ENCODE measurements at regions not wholly inside any gene's neighbourhood (a gene's known extent, or its start where the extent isn't known, plus 50 kb on each side); places are given as distances from the start of the nearest gene placed in this dataset.

GRCh38 chr13:75945841-75946482 lies 309.8 kb downstream of the LMO7 start:
- no peak for DNase-seq (ENCODE audit: low spot score)
- H3K9me3 Mint-ChIP-seq: no peaks in the 10 kb centered on the region
- H3K36me3 Mint-ChIP-seq (ENCODE audit: low read depth): no peaks in the 10 kb centered on the region
- no peaks in the 10 kb centered on the region for H3K27me3 Mint-ChIP-seq (ENCODE audit: low read depth)
- no peak overlapping the region for H3K4me3 Mint-ChIP-seq
- no peaks in the 10 kb centered on the region for H3K4me1 Mint-ChIP-seq (ENCODE audit: low read depth)
- no peak overlapping the region for H3K27ac Mint-ChIP-seq

GRCh38 chr13:75938811-75939560 lies 302.9 kb downstream of the LMO7 start:
- Mint-ChIP-seq H3K27ac (no peak overlapping the region), H3K27me3 (ENCODE audit: low read depth) (no peaks in the 10 kb centered on the region), H3K4me3 (no peak overlapping the region), H3K36me3 (ENCODE audit: low read depth) (no peaks in the 10 kb centered on the region), H3K4me1 (ENCODE audit: low read depth) (no peaks in the 10 kb centered on the region), H3K9me3 (no peaks in the 10 kb centered on the region)
- DNase-seq (ENCODE audit: low spot score): no peak

GRCh38 chr13:75936791-75937190 lies 300.7 kb downstream of the LMO7 start:
- no peak for DNase-seq (ENCODE audit: low spot score)
- Mint-ChIP-seq H3K36me3 (ENCODE audit: low read depth) (no peaks in the 10 kb centered on the region), H3K27ac (no peak overlapping the region), H3K9me3 (no peaks in the 10 kb centered on the region), H3K4me1 (ENCODE audit: low read depth) (no peaks in the 10 kb centered on the region), H3K27me3 (ENCODE audit: low read depth) (no peaks in the 10 kb centered on the region), H3K4me3 (no peak overlapping the region)

GRCh38 chr13:75935805-75936204 lies 299.7 kb downstream of the LMO7 start:
- H3K4me1 Mint-ChIP-seq (ENCODE audit: low read depth): no peaks in the 10 kb centered on the region
- no peak overlapping the region for H3K27ac Mint-ChIP-seq
- DNase-seq (ENCODE audit: low spot score): no peak
- no peak overlapping the region for H3K4me3 Mint-ChIP-seq
- no peaks in the 10 kb centered on the region for H3K36me3 Mint-ChIP-seq (ENCODE audit: low read depth)
- H3K27me3 Mint-ChIP-seq (ENCODE audit: low read depth): peaks cover 5% of the 10 kb centered on the region
- no peaks in the 10 kb centered on the region for H3K9me3 Mint-ChIP-seq

GRCh38 chr13:75934889-75935288 lies 298.8 kb downstream of the LMO7 start:
- Mint-ChIP-seq H3K4me1 (ENCODE audit: low read depth) (no peaks in the 10 kb centered on the region), H3K27ac (no peak overlapping the region), H3K9me3 (no peaks in the 10 kb centered on the region), H3K4me3 (no peak overlapping the region), H3K27me3 (ENCODE audit: low read depth) (peaks cover 5% of the 10 kb centered on the region), H3K36me3 (ENCODE audit: low read depth) (no peaks in the 10 kb centered on the region)
- no peak for DNase-seq (ENCODE audit: low spot score)

- DNase-seq (ENCODE audit: low spot score): no peak
- Mint-ChIP-seq H3K9me3 (no peaks in the 10 kb centered on the region), H3K27ac (no peak overlapping the region), H3K4me3 (no peak overlapping the region), H3K27me3 (ENCODE audit: low read depth) (peaks cover 5% of the 10 kb centered on the region), H3K4me1 (ENCODE audit: low read depth) (no peaks in the 10 kb centered on the region), H3K36me3 (ENCODE audit: low read depth) (no peaks in the 10 kb centered on the region)
Observed at GRCh38 chr13:75932636-75933035, 296.5 kb downstream of the LMO7 start.

GRCh38 chr13:75931116-75931515 lies 295.0 kb downstream of the LMO7 start:
- Mint-ChIP-seq H3K27ac (no peak overlapping the region), H3K4me1 (ENCODE audit: low read depth) (no peaks in the 10 kb centered on the region), H3K36me3 (ENCODE audit: low read depth) (no peaks in the 10 kb centered on the region), H3K4me3 (no peak overlapping the region), H3K27me3 (ENCODE audit: low read depth) (peaks cover 5% of the 10 kb centered on the region), H3K9me3 (no peaks in the 10 kb centered on the region)
- no peak for DNase-seq (ENCODE audit: low spot score)

- H3K9me3 Mint-ChIP-seq: no peaks in the 10 kb centered on the region
- DNase-seq (ENCODE audit: low spot score): no peak
- H3K27me3 Mint-ChIP-seq (ENCODE audit: low read depth): peaks cover 7% of the 10 kb centered on the region
- H3K4me3 Mint-ChIP-seq: no peak overlapping the region
- no peak overlapping the region for H3K27ac Mint-ChIP-seq
- H3K4me1 Mint-ChIP-seq (ENCODE audit: low read depth): no peaks in the 10 kb centered on the region
- no peaks in the 10 kb centered on the region for H3K36me3 Mint-ChIP-seq (ENCODE audit: low read depth)
Observed at GRCh38 chr13:75929076-75929475, 292.9 kb downstream of the LMO7 start.

- DNase-seq (ENCODE audit: low spot score): no peak
- Mint-ChIP-seq H3K27me3 (ENCODE audit: low read depth) (peaks cover 7% of the 10 kb centered on the region), H3K27ac (no peak overlapping the region), H3K36me3 (ENCODE audit: low read depth) (no peaks in the 10 kb centered on the region), H3K4me3 (no peak overlapping the region), H3K9me3 (no peaks in the 10 kb centered on the region), H3K4me1 (ENCODE audit: low read depth) (no peaks in the 10 kb centered on the region)
Observed at GRCh38 chr13:75927183-75927669, 291.1 kb downstream of the LMO7 start.

GRCh38 chr13:75920536-75920935 lies 284.4 kb downstream of the LMO7 start:
- no peak overlapping the region for H3K4me3 Mint-ChIP-seq
- no peak for DNase-seq (ENCODE audit: low spot score)
- H3K9me3 Mint-ChIP-seq: no peaks in the 10 kb centered on the region
- H3K27ac Mint-ChIP-seq: no peak overlapping the region
- no peaks in the 10 kb centered on the region for H3K36me3 Mint-ChIP-seq (ENCODE audit: low read depth)
- no peaks in the 10 kb centered on the region for H3K4me1 Mint-ChIP-seq (ENCODE audit: low read depth)
- H3K27me3 Mint-ChIP-seq (ENCODE audit: low read depth): no peaks in the 10 kb centered on the region

- Mint-ChIP-seq H3K9me3 (no peaks in the 10 kb centered on the region), H3K36me3 (ENCODE audit: low read depth) (no peaks in the 10 kb centered on the region), H3K4me1 (ENCODE audit: low read depth) (no peaks in the 10 kb centered on the region), H3K27ac (no peak overlapping the region), H3K4me3 (no peak overlapping the region), H3K27me3 (ENCODE audit: low read depth) (no peaks in the 10 kb centered on the region)
- no peak for DNase-seq (ENCODE audit: low spot score)
Observed at GRCh38 chr13:75919660-75920199, 283.6 kb downstream of the LMO7 start.

- DNase-seq (ENCODE audit: low spot score): no peak
- H3K27ac Mint-ChIP-seq: no peak overlapping the region
Observed at GRCh38 chr13:75915066-75915465, 278.9 kb downstream of the LMO7 start.

GRCh38 chr13:75913925-75914324 lies 277.8 kb downstream of the LMO7 start:
- Mint-ChIP-seq H3K9me3 (no peaks in the 10 kb centered on the region), H3K27me3 (ENCODE audit: low read depth) (no peaks in the 10 kb centered on the region), H3K27ac (no peak overlapping the region), H3K4me3 (no peak overlapping the region), H3K4me1 (ENCODE audit: low read depth) (no peaks in the 10 kb centered on the region), H3K36me3 (ENCODE audit: low read depth) (no peaks in the 10 kb centered on the region)
- no peak for DNase-seq (ENCODE audit: low spot score)

More at GRCh38 chr13:75915066-75915465, 278.9 kb downstream of the LMO7 start:
- no peaks in the 10 kb centered on the region for H3K36me3 Mint-ChIP-seq (ENCODE audit: low read depth)
- no peaks in the 10 kb centered on the region for H3K4me1 Mint-ChIP-seq (ENCODE audit: low read depth)
- H3K9me3 Mint-ChIP-seq: no peaks in the 10 kb centered on the region
- H3K4me3 Mint-ChIP-seq: no peak overlapping the region
- no peaks in the 10 kb centered on the region for H3K27me3 Mint-ChIP-seq (ENCODE audit: low read depth)

- H3K27me3 Mint-ChIP-seq (ENCODE audit: low read depth): peaks cover 2% of the 10 kb centered on the region
- no peak overlapping the region for H3K4me3 Mint-ChIP-seq
- H3K27ac Mint-ChIP-seq: no peak overlapping the region
- H3K9me3 Mint-ChIP-seq: no peaks in the 10 kb centered on the region
- H3K4me1 Mint-ChIP-seq (ENCODE audit: low read depth): no peaks in the 10 kb centered on the region
- no peak for DNase-seq (ENCODE audit: low spot score)
- H3K36me3 Mint-ChIP-seq (ENCODE audit: low read depth): no peaks in the 10 kb centered on the region
Observed at GRCh38 chr13:75910591-75910990, 274.5 kb downstream of the LMO7 start.
